Fibroblast of pulmonary artery (primary cell): ENCODE measurements at regions not wholly inside any gene's neighbourhood (a gene's known extent, or its start where the extent isn't known, plus 50 kb on each side); places are given as distances from the start of the nearest gene placed in this dataset.

Source experiments
- DNase-seq: peaks from one replicate; pipeline ENCODE4 v3.0.0-alpha.2; 2010; ENCODE audit warnings: low read depth
- H3K4me3 ChIP-seq: replicated peaks from 2 replicates; pipeline ENCODE4 v1.5.1; 2011; ENCODE audit warnings: low read depth, mild to moderate bottlenecking, control low read depth, low read length, moderate library complexity
- CTCF ChIP-seq: IDR thresholded peaks from 2 replicates; pipeline ENCODE4 v1.5.1; 2011; ENCODE audit warnings: mild to moderate bottlenecking, control low read depth, low read length, inconsistent platforms; ENCODE audit errors: missing control alignments

DNA sequence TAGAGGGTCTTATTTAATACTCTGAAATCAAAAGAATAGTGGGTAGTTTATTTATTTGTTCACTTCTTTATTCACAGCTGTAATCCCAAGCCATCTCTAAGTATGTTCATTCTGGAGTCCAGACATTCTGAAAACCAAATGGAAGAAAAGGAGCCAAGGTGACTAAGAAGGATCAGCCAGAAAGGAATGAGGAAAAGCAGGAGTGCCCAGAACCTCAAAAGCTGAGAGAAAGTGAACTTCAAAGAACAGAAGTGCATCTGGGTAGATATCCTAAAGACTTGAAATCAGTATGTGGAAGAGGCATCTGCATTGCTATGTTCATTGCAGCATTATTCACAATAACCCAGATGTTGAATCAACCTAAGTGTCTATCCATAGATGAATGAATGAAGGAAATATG is 94.8 kb downstream of the VIP start:
- no peak for TF ChIP-seq CTCF
- no peak for DNase-seq
- no peak overlapping the region for H3K4me3 ChIP-seq

DNA sequence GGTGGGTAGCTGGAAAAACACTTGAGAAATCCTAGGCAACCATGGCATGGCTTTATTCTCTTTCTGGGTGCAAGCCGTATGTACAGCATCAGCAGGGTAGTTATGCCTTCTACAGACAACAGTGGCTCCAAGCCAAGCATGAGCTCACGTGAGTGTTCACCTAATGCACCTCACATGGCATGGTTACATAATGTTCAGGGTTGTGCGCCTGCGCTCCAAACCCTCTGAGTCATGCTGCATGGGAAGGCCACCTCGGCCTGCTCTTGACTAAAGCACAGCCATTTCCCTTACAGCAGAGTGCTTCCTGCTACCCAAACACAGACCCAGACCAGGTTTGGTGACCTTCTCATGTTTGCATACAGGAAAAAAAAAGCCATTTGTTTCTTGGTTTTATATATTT is 96.2 kb downstream of the VIP start:
- no peak for TF ChIP-seq CTCF
- H3K4me3 ChIP-seq, result no peak overlapping the region
- DNase-seq, result no peak

- DNase-seq, result no peak
- H3K4me3 ChIP-seq, result no peak overlapping the region
- no peak for TF ChIP-seq CTCF
Observed at GRCh38 chr6:152848919-152849318, 98.3 kb downstream of the VIP start.

DNA sequence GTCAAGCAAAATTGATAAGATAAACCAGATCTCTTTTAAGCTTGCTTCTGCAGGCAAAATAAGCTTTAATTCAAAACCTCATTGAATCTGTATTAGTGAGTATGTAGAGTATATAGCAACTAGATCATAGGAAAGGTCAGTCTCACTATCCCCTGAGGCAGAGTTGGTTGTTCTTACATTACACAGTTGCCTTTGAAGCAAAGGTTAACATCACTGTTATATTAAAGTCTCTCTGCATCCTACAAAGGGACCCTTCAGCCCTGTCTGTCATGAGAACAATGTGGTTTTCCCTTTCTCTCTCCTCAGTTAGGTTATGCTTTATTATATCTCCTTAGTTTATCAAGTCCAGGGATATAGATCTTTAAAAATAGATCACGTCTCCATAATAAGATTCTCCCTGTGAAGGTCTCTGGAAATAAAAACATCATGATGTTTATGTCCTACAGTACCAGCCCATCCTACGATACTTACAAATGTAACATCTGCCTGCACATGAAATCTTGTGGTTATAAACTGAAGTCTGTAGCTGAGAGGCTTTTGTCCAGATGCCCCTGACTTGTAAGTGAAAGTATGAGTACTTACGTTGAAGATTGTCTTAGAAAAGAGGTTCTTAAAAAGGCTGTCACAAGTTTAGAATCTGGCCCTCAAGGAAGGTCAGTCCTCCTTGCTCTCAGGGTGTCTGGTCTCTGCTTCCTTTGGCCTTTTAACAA is 103.6 kb downstream of the VIP start:
- no peak overlapping the region for H3K4me3 ChIP-seq
- DNase-seq, result no peak
- no peak for TF ChIP-seq CTCF

DNA sequence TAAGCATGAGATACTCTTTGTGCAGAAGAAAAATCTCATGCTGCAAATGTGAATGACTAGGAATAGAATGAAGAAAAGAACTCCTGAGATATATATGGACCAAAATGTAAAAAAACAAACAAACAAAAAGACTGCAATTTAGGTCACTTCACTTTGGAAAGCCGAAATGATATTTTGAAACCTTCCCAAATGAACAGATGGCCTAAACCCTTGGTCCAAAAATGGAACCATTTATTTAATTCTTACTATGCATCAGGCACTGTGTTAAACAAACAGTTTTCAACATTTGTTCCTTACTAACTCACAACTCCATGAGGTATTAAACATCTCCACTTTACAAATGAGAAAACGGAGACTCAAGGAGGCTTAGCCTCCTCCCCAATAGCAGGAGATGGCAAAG is 107.5 kb downstream of the VIP start:
- no peak for TF ChIP-seq CTCF

GRCh38 chr6:152859225-152859624 is 108.6 kb downstream of the VIP start:
- H3K4me3 ChIP-seq, result no peak overlapping the region
- no peak for TF ChIP-seq CTCF
- no peak for DNase-seq

More for the DNA sequence above, 107.5 kb downstream of the VIP start:
- no peak overlapping the region for H3K4me3 ChIP-seq
- DNase-seq, result no peak
